AG09309 (cell line): ENCODE measurements at regions not wholly inside any gene's neighbourhood (a gene's known extent, or its start where the extent isn't known, plus 50 kb on each side); places are given as distances from the start of the nearest gene placed in this dataset.
"Not testable (repeated sequence)": the region's sequence is repeated elsewhere in the genome, so short reads cannot be mapped to it uniquely, and the experiment has no call there.

Source experiments
- DNase-seq: peaks from one replicate; pipeline ENCODE4 v3.0.0-alpha.2; 2010; ENCODE audit warnings: low read depth
- H3K4me3 ChIP-seq: 2 replicates; pipeline ENCODE4 v1.5.1; 2011; ENCODE audit warnings: mild to moderate bottlenecking, low read depth, low read length, moderate library complexity; ENCODE audit not compliant: control insufficient read depth
- TF ChIP-seq, protein P1 (sequence below): IDR thresholded peaks from 2 replicates; pipeline ENCODE4 v1.5.1; 2011; ENCODE audit warnings: mild to moderate bottlenecking, low read depth, low read length, inconsistent platforms; ENCODE audit not compliant: insufficient read depth, control insufficient read depth; ENCODE audit errors: missing control alignments

- TF ChIP-seq, protein P1, sequence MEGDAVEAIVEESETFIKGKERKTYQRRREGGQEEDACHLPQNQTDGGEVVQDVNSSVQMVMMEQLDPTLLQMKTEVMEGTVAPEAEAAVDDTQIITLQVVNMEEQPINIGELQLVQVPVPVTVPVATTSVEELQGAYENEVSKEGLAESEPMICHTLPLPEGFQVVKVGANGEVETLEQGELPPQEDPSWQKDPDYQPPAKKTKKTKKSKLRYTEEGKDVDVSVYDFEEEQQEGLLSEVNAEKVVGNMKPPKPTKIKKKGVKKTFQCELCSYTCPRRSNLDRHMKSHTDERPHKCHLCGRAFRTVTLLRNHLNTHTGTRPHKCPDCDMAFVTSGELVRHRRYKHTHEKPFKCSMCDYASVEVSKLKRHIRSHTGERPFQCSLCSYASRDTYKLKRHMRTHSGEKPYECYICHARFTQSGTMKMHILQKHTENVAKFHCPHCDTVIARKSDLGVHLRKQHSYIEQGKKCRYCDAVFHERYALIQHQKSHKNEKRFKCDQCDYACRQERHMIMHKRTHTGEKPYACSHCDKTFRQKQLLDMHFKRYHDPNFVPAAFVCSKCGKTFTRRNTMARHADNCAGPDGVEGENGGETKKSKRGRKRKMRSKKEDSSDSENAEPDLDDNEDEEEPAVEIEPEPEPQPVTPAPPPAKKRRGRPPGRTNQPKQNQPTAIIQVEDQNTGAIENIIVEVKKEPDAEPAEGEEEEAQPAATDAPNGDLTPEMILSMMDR: no peak
- no peak overlapping the region for H3K4me3 ChIP-seq
- DNase-seq: no peak
Measured at GRCh38 chr16:86734543-86735460, 156.5 kb downstream of the FOXL1 start.

DNA sequence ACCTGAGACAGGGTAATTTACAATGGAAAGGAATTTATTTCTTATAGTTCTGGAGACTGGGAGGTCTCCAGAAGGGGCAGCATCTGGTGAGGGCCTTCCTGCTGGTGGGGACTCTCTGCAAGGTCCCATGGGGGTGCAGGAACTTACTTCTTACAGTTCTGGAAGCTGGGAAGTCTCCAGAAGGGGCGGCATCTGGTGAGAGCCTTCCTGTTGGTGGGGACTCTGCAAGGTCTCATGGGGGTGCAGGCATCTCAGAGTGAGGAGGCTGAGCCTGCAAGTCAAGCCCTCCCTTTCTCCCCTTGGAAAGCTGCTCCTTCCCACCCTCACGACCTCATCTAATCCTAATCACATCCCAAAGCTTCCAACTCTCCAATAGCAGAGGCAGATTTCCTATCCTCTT lies 157.4 kb downstream of the FOXL1 start:
- H3K4me3 ChIP-seq: no peak overlapping the region
- no peak for DNase-seq
- TF ChIP-seq, protein P1: no peak

GRCh38 chr16:86736502-86736901 lies 158.2 kb downstream of the FOXL1 start:
- DNase-seq: no peak
- no peak overlapping the region for H3K4me3 ChIP-seq
- TF ChIP-seq, protein P1: no peak

- no peak for DNase-seq
- TF ChIP-seq, protein P1: no peak
- no peak overlapping the region for H3K4me3 ChIP-seq
Measured at GRCh38 chr16:86737083-86737482, 158.7 kb downstream of the FOXL1 start.

DNA sequence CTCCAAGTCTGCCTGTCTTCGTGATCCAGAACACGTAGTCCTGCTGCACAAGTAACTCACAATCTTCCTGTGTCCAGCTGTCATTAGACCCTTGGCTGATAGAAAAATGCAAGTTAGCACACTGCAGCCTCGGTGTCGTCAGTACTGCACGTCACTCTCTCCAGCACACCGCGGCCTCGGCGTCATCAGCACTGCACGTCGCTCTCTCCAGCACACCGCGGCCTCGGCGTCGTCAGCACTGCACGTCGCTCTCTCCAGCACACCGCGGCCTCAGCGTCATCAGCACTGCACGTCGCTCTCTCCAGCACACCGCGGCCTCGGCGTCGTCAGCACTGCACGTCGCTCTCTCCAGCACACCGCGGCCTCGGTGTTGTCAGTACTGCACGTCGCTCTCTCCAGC lies 160.0 kb downstream of the FOXL1 start:
- DNase-seq, H3K4me3 ChIP-seq: not testable (repeated sequence)

DNA sequence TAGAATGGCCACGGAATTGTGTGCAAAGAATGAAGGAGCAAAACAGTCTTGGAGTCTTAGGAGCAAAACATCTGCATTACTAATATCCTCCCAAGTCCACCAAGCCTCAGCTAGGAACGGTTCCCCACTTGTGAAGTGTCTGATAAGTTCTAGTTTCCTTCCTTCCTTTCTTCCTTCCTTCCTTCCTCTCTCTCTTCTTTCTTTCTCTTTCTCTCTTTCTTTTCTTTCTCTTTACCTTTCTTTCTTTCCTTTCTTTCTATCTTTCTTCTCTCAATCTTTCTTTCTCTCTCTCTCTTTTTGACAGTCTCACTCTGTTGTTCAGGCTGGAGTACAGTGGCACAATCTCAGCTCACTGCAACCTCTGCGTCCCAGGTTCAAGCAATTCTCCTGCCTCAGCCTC lies 160.8 kb downstream of the FOXL1 start:
- no peak overlapping the region for H3K4me3 ChIP-seq
- DNase-seq: no peak
- TF ChIP-seq, protein P1: no peak

GRCh38 chr16:86739808-86740207 lies 161.5 kb downstream of the FOXL1 start:
- H3K4me3 ChIP-seq: no peak overlapping the region
- DNase-seq: no peak
- TF ChIP-seq, protein P1: no peak
